Thyroid gland (tissue), 4 donors: ENCODE measurements at regions not wholly inside any gene's neighbourhood (a gene's known extent, or its start where the extent isn't known, plus 50 kb on each side); places are given as distances from the start of the nearest gene placed in this dataset.

ENCODE experiments used
- POLR2A ChIP-seq, 2 donors: fragments of 450-650 bp; IDR thresholded peaks; one replicate each; pipeline ENCODE4 v1.6.1; 2017; ENCODE audit warnings: antibody characterized with exemption in 2 of 2, mild to moderate bottlenecking in 2 of 2, moderate library complexity in 1 of 2
- TF ChIP-seq, protein P1 (sequence below), 6 experiments: fragments of 200-600 bp in 3 of 6; fragments of 450-650 bp in 3 of 6; sonication (generic) in 3 of 6; IDR thresholded peaks; one replicate each; pipeline ENCODE4 v1.5.1; 2016 to 2019; ENCODE audit warnings: antibody characterized with exemption in 6 of 6, mild to moderate bottlenecking in 2 of 6, inconsistent platforms in 1 of 6, moderate library complexity in 1 of 6

DNA sequence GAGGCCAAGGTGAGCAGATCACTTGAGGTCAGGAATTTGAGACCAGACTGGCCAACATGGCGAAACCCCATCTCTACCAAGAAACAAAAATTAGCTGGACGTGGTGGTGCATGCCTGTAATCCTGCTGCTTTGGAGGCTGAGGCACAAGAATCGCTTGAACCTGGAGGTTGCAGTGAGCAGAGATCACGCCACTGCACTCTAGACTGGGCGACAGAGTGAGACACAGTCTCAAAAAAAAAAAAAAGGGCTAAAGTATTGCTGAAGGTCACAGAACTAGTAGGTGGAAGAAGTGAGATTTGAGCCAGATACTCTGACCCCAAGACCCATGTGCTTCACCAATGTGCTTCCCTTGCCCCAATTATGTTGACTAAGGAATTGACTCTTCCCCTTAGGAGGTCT lies 112.0 kb downstream of the NPIPB5 start:
- TF ChIP-seq, protein P1, sequence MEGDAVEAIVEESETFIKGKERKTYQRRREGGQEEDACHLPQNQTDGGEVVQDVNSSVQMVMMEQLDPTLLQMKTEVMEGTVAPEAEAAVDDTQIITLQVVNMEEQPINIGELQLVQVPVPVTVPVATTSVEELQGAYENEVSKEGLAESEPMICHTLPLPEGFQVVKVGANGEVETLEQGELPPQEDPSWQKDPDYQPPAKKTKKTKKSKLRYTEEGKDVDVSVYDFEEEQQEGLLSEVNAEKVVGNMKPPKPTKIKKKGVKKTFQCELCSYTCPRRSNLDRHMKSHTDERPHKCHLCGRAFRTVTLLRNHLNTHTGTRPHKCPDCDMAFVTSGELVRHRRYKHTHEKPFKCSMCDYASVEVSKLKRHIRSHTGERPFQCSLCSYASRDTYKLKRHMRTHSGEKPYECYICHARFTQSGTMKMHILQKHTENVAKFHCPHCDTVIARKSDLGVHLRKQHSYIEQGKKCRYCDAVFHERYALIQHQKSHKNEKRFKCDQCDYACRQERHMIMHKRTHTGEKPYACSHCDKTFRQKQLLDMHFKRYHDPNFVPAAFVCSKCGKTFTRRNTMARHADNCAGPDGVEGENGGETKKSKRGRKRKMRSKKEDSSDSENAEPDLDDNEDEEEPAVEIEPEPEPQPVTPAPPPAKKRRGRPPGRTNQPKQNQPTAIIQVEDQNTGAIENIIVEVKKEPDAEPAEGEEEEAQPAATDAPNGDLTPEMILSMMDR (IDR thresholded peaks at IDR 0.05): no peak
- TF ChIP-seq POLR2A (IDR thresholded peaks at IDR 0.05): no peak
